ENCODE measurements at regions not wholly inside any gene's neighbourhood (a gene's known extent, or its start where the extent isn't known, plus 50 kb on each side); places are given as distances from the start of the nearest gene placed in this dataset.

- TF ChIP-seq EZH2phosphoT487 (IDR thresholded peaks at IDR 0.05; ENCODE audit: insufficient read depth, low read depth) (no peak), EZH2 (IDR thresholded peaks at IDR 0.05; ENCODE audit: insufficient read depth, poor library complexity, severe bottlenecking) (no peak)
Observed at GRCh38 chr1:67626861-67627235, 58.2 kb upstream of the GADD45A start.
